ENCODE measurements at regions not wholly inside any gene's neighbourhood (a gene's known extent, or its start where the extent isn't known, plus 50 kb on each side); places are given as distances from the start of the nearest gene placed in this dataset.

GRCh38 chr16:51035110-51035498 lies 116.0 kb downstream of the SALL1 start:
- Histone ChIP-seq H3K27me3 (replicated peaks; ENCODE audit: control insufficient read depth, insufficient read depth, low read length) (no peaks in the 10 kb centered on the region), H3K36me3 (ENCODE audit: control insufficient read depth, insufficient read depth, low read length) (no peaks in the 10 kb centered on the region), H3K4me3 (replicated peaks; ENCODE audit: low read depth, low read length) (no peak overlapping the region)
- DNase-seq (ENCODE audit: extremely low read depth, insufficient read length): peak; percentile 8
- TF ChIP-seq, protein P1, sequence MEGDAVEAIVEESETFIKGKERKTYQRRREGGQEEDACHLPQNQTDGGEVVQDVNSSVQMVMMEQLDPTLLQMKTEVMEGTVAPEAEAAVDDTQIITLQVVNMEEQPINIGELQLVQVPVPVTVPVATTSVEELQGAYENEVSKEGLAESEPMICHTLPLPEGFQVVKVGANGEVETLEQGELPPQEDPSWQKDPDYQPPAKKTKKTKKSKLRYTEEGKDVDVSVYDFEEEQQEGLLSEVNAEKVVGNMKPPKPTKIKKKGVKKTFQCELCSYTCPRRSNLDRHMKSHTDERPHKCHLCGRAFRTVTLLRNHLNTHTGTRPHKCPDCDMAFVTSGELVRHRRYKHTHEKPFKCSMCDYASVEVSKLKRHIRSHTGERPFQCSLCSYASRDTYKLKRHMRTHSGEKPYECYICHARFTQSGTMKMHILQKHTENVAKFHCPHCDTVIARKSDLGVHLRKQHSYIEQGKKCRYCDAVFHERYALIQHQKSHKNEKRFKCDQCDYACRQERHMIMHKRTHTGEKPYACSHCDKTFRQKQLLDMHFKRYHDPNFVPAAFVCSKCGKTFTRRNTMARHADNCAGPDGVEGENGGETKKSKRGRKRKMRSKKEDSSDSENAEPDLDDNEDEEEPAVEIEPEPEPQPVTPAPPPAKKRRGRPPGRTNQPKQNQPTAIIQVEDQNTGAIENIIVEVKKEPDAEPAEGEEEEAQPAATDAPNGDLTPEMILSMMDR (IDR thresholded peaks at IDR 0.05; ENCODE audit: insufficient read depth, low read length, poor library complexity, severe bottlenecking): no peak

- Histone ChIP-seq H3K4me3 (replicated peaks; ENCODE audit: low read depth, low read length) (no peak overlapping the region), H3K36me3 (ENCODE audit: control insufficient read depth, insufficient read depth, low read length) (no peaks in the 10 kb centered on the region), H3K27me3 (replicated peaks; ENCODE audit: control insufficient read depth, insufficient read depth, low read length) (no peaks in the 10 kb centered on the region)
- DNase-seq (ENCODE audit: extremely low read depth, insufficient read length): no peak
- TF ChIP-seq, protein P1 (IDR thresholded peaks at IDR 0.05; ENCODE audit: insufficient read depth, low read length, poor library complexity, severe bottlenecking): no peak
These were observed 116.5 kb downstream of the SALL1 start for GRCh38 chr16:51034481-51035109.

DNA sequence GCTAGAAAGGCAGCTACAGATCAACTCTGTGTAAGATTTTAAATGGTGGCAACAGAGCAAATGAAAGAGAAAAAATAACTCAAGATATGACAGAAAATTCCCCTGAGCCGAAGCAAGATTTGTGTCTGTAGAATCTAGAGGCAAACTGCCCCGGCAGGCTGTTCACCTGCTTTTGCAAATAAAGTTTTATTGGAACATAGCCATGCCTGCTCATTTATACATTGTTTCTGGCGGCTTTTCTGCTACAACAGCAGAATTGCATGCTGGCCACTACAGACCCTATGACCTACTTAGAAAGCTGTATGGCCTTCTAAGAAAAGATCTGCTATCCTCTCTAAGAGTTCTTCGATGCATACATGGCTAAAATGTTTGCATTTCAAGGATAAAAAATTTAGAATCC lies 119.5 kb downstream of the SALL1 start:
- H3K4me3 ChIP-seq (replicated peaks; ENCODE audit: low read depth, low read length): no peak overlapping the region
- no peaks in the 10 kb centered on the region for H3K27me3 ChIP-seq (replicated peaks; ENCODE audit: control insufficient read depth, insufficient read depth, low read length)
- no peaks in the 10 kb centered on the region for H3K36me3 ChIP-seq (ENCODE audit: control insufficient read depth, insufficient read depth, low read length)
- DNase-seq (ENCODE audit: extremely low read depth, insufficient read length): no peak
- TF ChIP-seq, protein P1 (IDR thresholded peaks at IDR 0.05; ENCODE audit: insufficient read depth, low read length, poor library complexity, severe bottlenecking): no peak

DNA sequence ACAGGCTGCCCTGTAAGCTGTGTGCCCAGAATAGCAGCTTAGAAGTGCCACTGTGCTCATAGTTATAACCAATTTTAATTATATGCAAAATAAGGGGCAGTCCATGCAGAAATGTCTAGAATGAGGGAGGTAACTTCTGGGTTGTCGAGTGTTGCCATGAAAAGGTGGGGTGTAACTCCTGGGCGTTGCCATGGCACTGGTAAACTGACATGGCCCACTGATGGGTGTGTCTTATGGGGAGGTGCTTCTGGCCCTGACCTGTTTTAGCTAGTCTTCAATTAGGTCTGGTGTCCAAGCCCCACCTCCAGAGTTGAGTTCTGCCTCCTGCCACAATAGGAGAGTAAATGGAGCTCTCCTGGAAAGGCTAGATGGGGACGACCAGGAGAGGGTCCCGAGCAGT lies 120.6 kb downstream of the SALL1 start:
- no peak overlapping the region for H3K4me3 ChIP-seq (replicated peaks; ENCODE audit: low read depth, low read length)
- DNase-seq (ENCODE audit: extremely low read depth, insufficient read length): no peak
- H3K27me3 ChIP-seq (replicated peaks; ENCODE audit: control insufficient read depth, insufficient read depth, low read length): no peaks in the 10 kb centered on the region
- TF ChIP-seq, protein P1 (IDR thresholded peaks at IDR 0.05; ENCODE audit: insufficient read depth, low read length, poor library complexity, severe bottlenecking): no peak
- no peaks in the 10 kb centered on the region for H3K36me3 ChIP-seq (ENCODE audit: control insufficient read depth, insufficient read depth, low read length)

- Histone ChIP-seq H3K36me3 (ENCODE audit: control insufficient read depth, insufficient read depth, low read length) (no peaks in the 10 kb centered on the region), H3K27me3 (replicated peaks; ENCODE audit: control insufficient read depth, insufficient read depth, low read length) (no peaks in the 10 kb centered on the region), H3K4me3 (replicated peaks; ENCODE audit: low read depth, low read length) (no peak overlapping the region)
- TF ChIP-seq, protein P1 (IDR thresholded peaks at IDR 0.05; ENCODE audit: insufficient read depth, low read length, poor library complexity, severe bottlenecking): no peak
- DNase-seq (ENCODE audit: extremely low read depth, insufficient read length): no peak
These were observed 125.3 kb downstream of the SALL1 start for GRCh38 chr16:51025588-51026290.

Data from GM06990 (cell line).